CD4-positive, alpha-beta T cell (primary cell): ENCODE measurements at regions not wholly inside any gene's neighbourhood (a gene's known extent, or its start where the extent isn't known, plus 50 kb on each side); places are given as distances from the start of the nearest gene placed in this dataset.
"Not testable (repeated sequence)": the region's sequence is repeated elsewhere in the genome, so short reads cannot be mapped to it uniquely, and the experiment has no call there.

ENCODE experiments used
- ATAC-seq: fragments of 200-7000 bp; cut with Tn5 transposase; one replicate; pipeline ENCODE4 v1.10.0; 2022; ENCODE audit warnings: mild to moderate bottlenecking; ENCODE audit not compliant: poor library complexity
- CTCF ChIA-PET: fragments of 350-600 bp; sonication (Branson Sonifier 250); formaldehyde crosslinking; loops from one replicate; lab custom pipeline; 2021; ENCODE audit warnings: antibody characterized with exemption, inconsistent platforms; lab: Charles Lee
- POLR2A ChIA-PET: fragments of 350-600 bp; sonication (Branson Sonifier 250); formaldehyde crosslinking; loops from one replicate; lab custom pipeline; 2021; ENCODE audit warnings: antibody characterized with exemption, inconsistent platforms; lab: Charles Lee
- DNase-seq, 14 experiments: peaks; one replicate each; pipeline ENCODE4 v3.0.0-alpha.2; 2013 to 2020; ENCODE audit warnings: mixed read lengths in 2 of 14
- H3K27ac ChIP-seq, 2 donors: one replicate each; pipeline versions ENCODE4 v1.5.1 to v1.7.0; 2013; ENCODE audit warnings: low read length in 2 of 2, low read depth in 1 of 2, mild to moderate bottlenecking in 1 of 2
- H3K27me3 ChIP-seq, 2 experiments: 1 replicate in 1 of 2; 2 replicates in 1 of 2; pipeline versions ENCODE4 v1.6.1 to v1.7.0; 2013; ENCODE audit warnings: low read length in 2 of 2, control low read depth in 1 of 2, mild to moderate bottlenecking in 1 of 2, moderate library complexity in 1 of 2; ENCODE audit not compliant: insufficient read depth in 2 of 2, control insufficient read depth in 1 of 2
- H3K36me3 ChIP-seq: one replicate; pipeline ENCODE4 v1.6.1; 2013; ENCODE audit warnings: low read length, control low read depth; ENCODE audit not compliant: insufficient read depth
- H3K4me1 ChIP-seq: one replicate; pipeline ENCODE4 v1.6.1; 2013; ENCODE audit warnings: low read length, control low read depth; ENCODE audit not compliant: insufficient read depth
- H3K4me3 ChIP-seq: one replicate; pipeline ENCODE4 v1.5.1; 2013; ENCODE audit warnings: mild to moderate bottlenecking, low read length, moderate library complexity
- H3K9me3 ChIP-seq, 2 experiments: 1 replicate in 1 of 2; 2 replicates in 1 of 2; pipeline versions ENCODE4 v1.6.1 to v1.7.0; 2013; ENCODE audit warnings: low read length in 2 of 2, mild to moderate bottlenecking in 2 of 2, control low read depth in 1 of 2, moderate library complexity in 1 of 2; ENCODE audit not compliant: control insufficient read depth in 1 of 2, insufficient read depth in 1 of 2
- H3K27ac Mint-ChIP-seq: one replicate; pipeline ENCODE4 v1.8.0; 2020; ENCODE audit warnings: mixed read lengths
- H3K27me3 Mint-ChIP-seq: one replicate; pipeline ENCODE4 v1.8.0; 2021; ENCODE audit warnings: mixed read lengths
- H3K36me3 Mint-ChIP-seq: one replicate; pipeline ENCODE4 v1.8.0; 2021; ENCODE audit warnings: low read depth, mixed read lengths
- H3K4me1 Mint-ChIP-seq: one replicate; pipeline ENCODE4 v1.8.0; 2021; ENCODE audit warnings: low read depth, mixed read lengths
- H3K4me3 Mint-ChIP-seq: one replicate; pipeline ENCODE4 v1.8.0; 2020; ENCODE audit warnings: mild to moderate bottlenecking, mixed read lengths
- H3K9me3 Mint-ChIP-seq: one replicate; pipeline ENCODE4 v1.8.0; 2020; ENCODE audit warnings: mixed read lengths
- CTCF ChIP-seq: fragments of 200-600 bp; IDR thresholded peaks from one replicate; pipeline ENCODE4 v1.8.0; 2022; ENCODE audit warnings: antibody characterized with exemption, mild to moderate bottlenecking
- intact Hi-C, 2 experiments: fragments of 100-400 bp; cut with DNase I in 1 of 2; cut with micrococcal nuclease in 1 of 2; formaldehyde crosslinking; loops; one replicate each; pipeline versions ENCODE4 v1.15.1 to v1.9.0; 2023 to 2025; cut with DNase I, micrococcal nuclease

GRCh38 chr3:172579753-172580152 is 56.5 kb upstream of the TNFSF10 start:
- Mint-ChIP-seq H3K4me1 (peaks cover 81% of the 10 kb centered on the region), H3K4me3 (peak overlapping the region; percentile 32), H3K27ac (peak overlapping the region; percentile 85)
- H3K27me3 ChIP-seq, DNase-seq, intact Hi-C loops, H3K36me3 ChIP-seq, ATAC-seq, H3K9me3 ChIP-seq, H3K27me3 Mint-ChIP-seq, H3K36me3 Mint-ChIP-seq, H3K9me3 Mint-ChIP-seq, H3K4me3 ChIP-seq, CTCF ChIA-PET: not testable (repeated sequence)
- peak overlapping the region; percentile 35 to 44 for H3K27ac ChIP-seq
- POLR2A ChIA-PET, result interaction anchor here (0.6 to 1.0 kb wide), 2 partner anchors 56 to 83 kb away, joined by 3 read pairs; partner anchors contain the start of gene TNFSF10
- H3K4me1 ChIP-seq, result peaks cover 31% of the 10 kb centered on the region

GRCh38 chr3:172578714-172579113 is 55.5 kb upstream of the TNFSF10 start:
- H3K27me3 Mint-ChIP-seq, H3K9me3 ChIP-seq, DNase-seq, ATAC-seq, intact Hi-C loops, CTCF ChIA-PET, H3K36me3 ChIP-seq, H3K27ac ChIP-seq, H3K9me3 Mint-ChIP-seq, H3K27me3 ChIP-seq, H3K36me3 Mint-ChIP-seq, H3K4me3 ChIP-seq: not testable (repeated sequence)
- Mint-ChIP-seq H3K4me1 (peaks cover 73% of the 10 kb centered on the region), H3K27ac (peak overlapping the region; percentile 36), H3K4me3 (peak overlapping the region; percentile 59)
- peaks cover 31% of the 10 kb centered on the region for H3K4me1 ChIP-seq
- POLR2A ChIA-PET, result interaction anchor here (0.6 to 1.0 kb wide), 2 partner anchors 76 to 82 kb away, joined by 3 to 4 read pairs; no protein-coding TSS in a partner anchor

- Mint-ChIP-seq H3K4me1 (peaks cover 69% of the 10 kb centered on the region), H3K27me3 (no peaks in the 10 kb centered on the region), H3K27ac (peak overlapping the region; percentile 36), H3K9me3 (no peaks in the 10 kb centered on the region), H3K4me3 (peak overlapping the region; percentile 59), H3K36me3 (no peaks in the 10 kb centered on the region)
- Histone ChIP-seq H3K4me3 (no peak overlapping the region), H3K9me3 (no peaks in the 10 kb centered on the region), H3K27ac (no peak overlapping the region), H3K36me3 (no peaks in the 10 kb centered on the region), H3K4me1 (peaks cover 31% of the 10 kb centered on the region), H3K27me3 (no peaks in the 10 kb centered on the region)
- intact Hi-C loops, result no loop called here
- ChIA-PET POLR2A (interaction anchor here (0.6 kb wide), 1 partner anchor 76 kb away, joined by 4 read pairs; no protein-coding TSS in a partner anchor), CTCF (no interaction called here)
- TF ChIP-seq CTCF, result no peak
- ATAC-seq (no peak), DNase-seq (no peak)
Observed at GRCh38 chr3:172577987-172578570, 54.8 kb upstream of the TNFSF10 start.

GRCh38 chr3:172575375-172575774 is 52.1 kb upstream of the TNFSF10 start:
- Histone ChIP-seq H3K27me3 (no peaks in the 10 kb centered on the region), H3K4me1 (peaks cover 30% of the 10 kb centered on the region), H3K27ac (no peak overlapping the region), H3K4me3 (no peak overlapping the region), H3K36me3 (no peaks in the 10 kb centered on the region), H3K9me3 (peaks cover 3 to 9% of the 10 kb centered on the region in 2 experiments)
- H3K9me3 Mint-ChIP-seq, result peaks cover 5% of the 10 kb centered on the region
- TF ChIP-seq CTCF, result no peak
- H3K36me3 Mint-ChIP-seq, result no peaks in the 10 kb centered on the region
- H3K27ac Mint-ChIP-seq, result no peak overlapping the region
- ChIA-PET CTCF (no interaction called here), POLR2A (interaction anchor here (0.6 kb wide), 1 partner anchor 35 kb away, joined by 3 read pairs; no protein-coding TSS in a partner anchor)
- ATAC-seq (no peak), DNase-seq (no peak)
- intact Hi-C loops, result no loop called here
- no peak overlapping the region for H3K4me3 Mint-ChIP-seq
- H3K4me1 Mint-ChIP-seq, result peaks cover 42% of the 10 kb centered on the region
- H3K27me3 Mint-ChIP-seq, result no peaks in the 10 kb centered on the region
